ENCODE measurements at regions not wholly inside any gene's neighbourhood (a gene's known extent, or its start where the extent isn't known, plus 50 kb on each side); places are given as distances from the start of the nearest gene placed in this dataset.

GRCh38 chr5:126341906-126342630 lies 81.1 kb upstream of the GRAMD2B start:
- no peak for DNase-seq
- no TSS peak for BruUV-seq (replicated peaks)
- Mint-ChIP-seq H3K9me3 (ENCODE audit: low read depth, unreplicated experiment) (no peaks in the 10 kb centered on the region), H3K4me3 (ENCODE audit: low read depth, unreplicated experiment) (no peak overlapping the region), H3K27ac (ENCODE audit: unreplicated experiment) (no peak overlapping the region), H3K4me1 (ENCODE audit: low read depth, unreplicated experiment) (peaks cover 7% of the 10 kb centered on the region), H3K27me3 (ENCODE audit: unreplicated experiment) (no peaks in the 10 kb centered on the region), H3K36me3 (ENCODE audit: insufficient read depth, unreplicated experiment) (no peaks in the 10 kb centered on the region)
- TF ChIP-seq CTCF (IDR thresholded peaks at IDR 0.05; ENCODE audit: unreplicated experiment), result no peak
- CTCF ChIA-PET, result interaction anchor here (0.7 to 1.5 kb wide), 5 partner anchors 9 to 201 kb away, joined by 3 to 5 read pairs (median 3); no protein-coding TSS in a partner anchor
- intact Hi-C loops (cut with micrococcal nuclease; ENCODE audit: unreplicated experiment), result loop anchor here (10.0 kb wide), 1 partner anchor 433 kb away; the partner anchor contains the start of gene LMNB1

GRCh38 chr5:126348855-126349635 lies 74.2 kb upstream of the GRAMD2B start:
- BruUV-seq (replicated peaks), result no TSS peak
- Mint-ChIP-seq H3K27ac (ENCODE audit: unreplicated experiment) (no peak overlapping the region), H3K9me3 (ENCODE audit: low read depth, unreplicated experiment) (no peaks in the 10 kb centered on the region)

GRCh38 chr5:126351153-126351552 lies 72.1 kb upstream of the GRAMD2B start:
- no peak overlapping the region for H3K27ac Mint-ChIP-seq (ENCODE audit: unreplicated experiment)
- no peaks in the 10 kb centered on the region for H3K27me3 Mint-ChIP-seq (ENCODE audit: unreplicated experiment)
- no peak for TF ChIP-seq CTCF (IDR thresholded peaks at IDR 0.05; ENCODE audit: unreplicated experiment)
- intact Hi-C loops (cut with micrococcal nuclease; ENCODE audit: unreplicated experiment), result loop anchor here (5.0 kb wide), 1 partner anchor 251 kb away; the partner anchor contains the start of gene PHAX
- no peaks in the 10 kb centered on the region for H3K9me3 Mint-ChIP-seq (ENCODE audit: low read depth, unreplicated experiment)
- H3K4me3 Mint-ChIP-seq (ENCODE audit: low read depth, unreplicated experiment), result no peak overlapping the region
- CTCF ChIA-PET, result interaction anchor here (0.6 to 1.2 kb wide), 7 partner anchors 9 to 188 kb away, joined by 3 to 6 read pairs (median 4); no protein-coding TSS in a partner anchor
- DNase-seq, result no peak
- peaks cover 4% of the 10 kb centered on the region for H3K36me3 Mint-ChIP-seq (ENCODE audit: insufficient read depth, unreplicated experiment)
- peaks cover 46% of the 10 kb centered on the region for H3K4me1 Mint-ChIP-seq (ENCODE audit: low read depth, unreplicated experiment)
- BruUV-seq (replicated peaks), result no TSS peak

More at GRCh38 chr5:126348855-126349635, 74.2 kb upstream of the GRAMD2B start:
- Mint-ChIP-seq H3K36me3 (ENCODE audit: insufficient read depth, unreplicated experiment) (peaks cover 2% of the 10 kb centered on the region), H3K4me3 (ENCODE audit: low read depth, unreplicated experiment) (no peak overlapping the region), H3K4me1 (ENCODE audit: low read depth, unreplicated experiment) (peaks cover 25% of the 10 kb centered on the region), H3K27me3 (ENCODE audit: unreplicated experiment) (no peaks in the 10 kb centered on the region)
- DNase-seq, result no peak
- intact Hi-C loops (cut with micrococcal nuclease; ENCODE audit: unreplicated experiment), result loop anchor here (10.0 kb wide), 1 partner anchor 426 kb away; the partner anchor contains the start of gene LMNB1
- CTCF ChIA-PET, result interaction anchor here (0.6 to 1.3 kb wide), 4 partner anchors 14 to 245 kb away, joined by 3 to 5 read pairs (median 4); no protein-coding TSS in a partner anchor
- no peak for TF ChIP-seq CTCF (IDR thresholded peaks at IDR 0.05; ENCODE audit: unreplicated experiment)

GRCh38 chr5:126354012-126354857 lies 69.0 kb upstream of the GRAMD2B start:
- peaks cover 4% of the 10 kb centered on the region for H3K36me3 Mint-ChIP-seq (ENCODE audit: insufficient read depth, unreplicated experiment)
- no peaks in the 10 kb centered on the region for H3K27me3 Mint-ChIP-seq (ENCODE audit: unreplicated experiment)
- DNase-seq, result peak; percentile 62
- peak overlapping the region; percentile 96 for H3K27ac Mint-ChIP-seq (ENCODE audit: unreplicated experiment)
- peaks cover 64% of the 10 kb centered on the region for H3K4me1 Mint-ChIP-seq (ENCODE audit: low read depth, unreplicated experiment)
- TSS peak; percentile 93 for BruUV-seq (replicated peaks)
- TF ChIP-seq CTCF (IDR thresholded peaks at IDR 0.05; ENCODE audit: unreplicated experiment), result peak; percentile 59
- no peaks in the 10 kb centered on the region for H3K9me3 Mint-ChIP-seq (ENCODE audit: low read depth, unreplicated experiment)
- CTCF ChIA-PET, result interaction anchor here (0.5 to 2.1 kb wide), 9 partner anchors 16 to 1053 kb away, joined by 3 to 17 read pairs (median 6); partner anchors contain the start of genes ALDH7A1 and GRAMD2B
- H3K4me3 Mint-ChIP-seq (ENCODE audit: low read depth, unreplicated experiment), result peak overlapping the region; percentile 68
- intact Hi-C loops (cut with micrococcal nuclease; ENCODE audit: unreplicated experiment), result loop anchor here (1.0 to 5.0 kb wide), 5 partner anchors 31 to 248 kb away; partner anchors contain the start of genes GRAMD2B and PHAX
